ENCODE measurements at regions not wholly inside any gene's neighbourhood (a gene's known extent, or its start where the extent isn't known, plus 50 kb on each side); places are given as distances from the start of the nearest gene placed in this dataset.

GRCh38 chr3:89622063-89622700 is 514.8 kb downstream of the EPHA3 start:
- Histone ChIP-seq H3K4me3 (ENCODE audit: low read length) (no peak overlapping the region), H4K20me1 (ENCODE audit: insufficient read depth, low read length) (no peaks in the 10 kb centered on the region), H3K4me1 (ENCODE audit: low read length) (no peaks in the 10 kb centered on the region), H3K79me2 (ENCODE audit: low read length) (no peaks in the 10 kb centered on the region), H3K27me3 (ENCODE audit: low read depth, low read length) (no peaks in the 10 kb centered on the region), H3K9ac (ENCODE audit: low read length) (no peak overlapping the region), H3K9me3 (ENCODE audit: insufficient read depth, low read length) (no peaks in the 10 kb centered on the region), H2AFZ (ENCODE audit: low read depth, low read length) (no peak overlapping the region; the same call in 1 of the 2 replicates), H3K36me3 (replicated peaks; ENCODE audit: low read depth, low read length) (no peaks in the 10 kb centered on the region), H3K4me2 (ENCODE audit: low read length) (no peak overlapping the region), H3K27ac (ENCODE audit: low read length) (no peak overlapping the region)
- TF ChIP-seq CTCF (IDR thresholded peaks at IDR 0.05; ENCODE audit: low read depth, low read length) (no peak), EZH2phosphoT487 (IDR thresholded peaks at IDR 0.05; ENCODE audit: low read depth) (no peak)

GRCh38 chr3:89624494-89624893 is 517.1 kb downstream of the EPHA3 start:
- H3K9ac ChIP-seq (ENCODE audit: low read length) = no peak overlapping the region
- TF ChIP-seq CTCF (IDR thresholded peaks at IDR 0.05; ENCODE audit: low read depth, low read length) = no peak
- TF ChIP-seq EZH2phosphoT487 (IDR thresholded peaks at IDR 0.05; ENCODE audit: low read depth) = no peak
- H3K27me3 ChIP-seq (ENCODE audit: low read depth, low read length) = no peaks in the 10 kb centered on the region
- no peak overlapping the region for H3K27ac ChIP-seq (ENCODE audit: low read length)
- no peak overlapping the region for H3K4me2 ChIP-seq (ENCODE audit: low read length)
- H3K9me3 ChIP-seq (ENCODE audit: insufficient read depth, low read length) = no peaks in the 10 kb centered on the region
- H2AFZ ChIP-seq (ENCODE audit: low read depth, low read length) = no peak overlapping the region
- H3K36me3 ChIP-seq (replicated peaks; ENCODE audit: low read depth, low read length) = no peaks in the 10 kb centered on the region
- no peak overlapping the region for H3K4me3 ChIP-seq (ENCODE audit: low read length)
- no peaks in the 10 kb centered on the region for H3K4me1 ChIP-seq (ENCODE audit: low read length)
- H3K79me2 ChIP-seq (ENCODE audit: low read length) = no peaks in the 10 kb centered on the region
- no peaks in the 10 kb centered on the region for H4K20me1 ChIP-seq (ENCODE audit: insufficient read depth, low read length)

- H3K4me2 ChIP-seq (ENCODE audit: low read length) = no peak overlapping the region
- no peaks in the 10 kb centered on the region for H4K20me1 ChIP-seq (ENCODE audit: insufficient read depth, low read length)
- no peaks in the 10 kb centered on the region for H3K9me3 ChIP-seq (ENCODE audit: insufficient read depth, low read length)
- no peak overlapping the region for H2AFZ ChIP-seq (ENCODE audit: low read depth, low read length)
- H3K79me2 ChIP-seq (ENCODE audit: low read length) = no peaks in the 10 kb centered on the region
- TF ChIP-seq EZH2phosphoT487 (IDR thresholded peaks at IDR 0.05; ENCODE audit: low read depth) (no peak), CTCF (IDR thresholded peaks at IDR 0.05; ENCODE audit: low read depth, low read length) (no peak)
- no peak overlapping the region for H3K9ac ChIP-seq (ENCODE audit: low read length)
- H3K4me3 ChIP-seq (ENCODE audit: low read length) = no peak overlapping the region
- H3K27ac ChIP-seq (ENCODE audit: low read length) = no peak overlapping the region
- no peaks in the 10 kb centered on the region for H3K36me3 ChIP-seq (replicated peaks; ENCODE audit: low read depth, low read length)
- H3K27me3 ChIP-seq (ENCODE audit: low read depth, low read length) = no peaks in the 10 kb centered on the region
- H3K4me1 ChIP-seq (ENCODE audit: low read length) = no peaks in the 10 kb centered on the region
Measured at GRCh38 chr3:89625945-89626344, 518.5 kb downstream of the EPHA3 start.

GRCh38 chr3:89628856-89629670 is 521.6 kb downstream of the EPHA3 start:
- no peaks in the 10 kb centered on the region for H3K9me3 ChIP-seq (ENCODE audit: insufficient read depth, low read length)
- H3K4me1 ChIP-seq (ENCODE audit: low read length) = no peaks in the 10 kb centered on the region
- no peak overlapping the region for H2AFZ ChIP-seq (ENCODE audit: low read depth, low read length)
- no peaks in the 10 kb centered on the region for H3K27me3 ChIP-seq (ENCODE audit: low read depth, low read length)
- no peak overlapping the region for H3K4me3 ChIP-seq (ENCODE audit: low read length)
- H3K79me2 ChIP-seq (ENCODE audit: low read length) = no peaks in the 10 kb centered on the region
- no peak overlapping the region for H3K4me2 ChIP-seq (ENCODE audit: low read length)
- H4K20me1 ChIP-seq (ENCODE audit: insufficient read depth, low read length) = no peaks in the 10 kb centered on the region
- no peaks in the 10 kb centered on the region for H3K36me3 ChIP-seq (replicated peaks; ENCODE audit: low read depth, low read length)
- no peak for TF ChIP-seq EZH2phosphoT487 (IDR thresholded peaks at IDR 0.05; ENCODE audit: low read depth)
- TF ChIP-seq CTCF (IDR thresholded peaks at IDR 0.05; ENCODE audit: low read depth, low read length) = no peak
- H3K27ac ChIP-seq (ENCODE audit: low read length) = no peak overlapping the region
- no peak overlapping the region for H3K9ac ChIP-seq (ENCODE audit: low read length)

Data from OCI-LY3 (cell line).